Coronary artery (tissue), 2 donors: ENCODE measurements at regions not wholly inside any gene's neighbourhood (a gene's known extent, or its start where the extent isn't known, plus 50 kb on each side); places are given as distances from the start of the nearest gene placed in this dataset.

Experiments used
- DNase-seq: peaks from one replicate; pipeline ENCODE4 v3.0.0-alpha.2; 2017; ENCODE audit warnings: low spot score
- H3K27ac ChIP-seq, 2 donors: fragments of 200-600 bp; sonication (generic); one replicate each; pipeline ENCODE4 v1.5.1; 2016 to 2019
- H3K4me3 ChIP-seq: fragments of 200-600 bp; sonication (generic); 2 replicates; pipeline ENCODE4 v1.5.1; 2016; ENCODE audit warnings: mild to moderate bottlenecking, moderate library complexity
- TF ChIP-seq, protein P1 (sequence below): fragments of 200-600 bp; sonication (generic); IDR thresholded peaks from one replicate; pipeline ENCODE4 v1.5.1; 2019; ENCODE audit warnings: antibody characterized with exemption

DNA sequence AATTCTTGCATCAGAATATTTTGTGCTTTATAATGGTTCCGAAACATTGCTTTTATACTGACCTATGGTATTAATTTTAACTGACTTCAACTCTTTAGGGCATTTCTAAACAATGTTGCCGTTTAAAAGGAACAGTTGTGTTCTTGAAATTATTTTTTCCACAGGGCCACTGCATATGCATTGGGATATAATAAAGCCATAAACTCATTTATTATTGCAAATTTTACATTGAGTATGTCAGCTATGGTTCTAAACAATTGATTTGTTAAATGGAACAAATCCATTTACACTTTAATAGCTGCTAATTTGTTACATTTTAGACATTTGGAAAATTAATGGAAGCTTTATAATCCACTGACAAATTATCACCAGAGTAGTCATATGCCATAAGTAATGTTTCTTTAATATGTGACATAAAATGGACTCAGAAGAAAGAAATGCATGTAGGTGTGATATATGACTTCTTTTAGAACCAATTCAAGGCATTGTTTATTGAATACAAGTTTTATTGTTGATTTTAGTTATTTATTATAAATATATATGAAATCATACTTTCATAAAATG is 553.3 kb downstream of the TLL1 start:
- Histone ChIP-seq H3K4me3 (no peak overlapping the region), H3K27ac (no peak overlapping the region)
- TF ChIP-seq, protein P1, sequence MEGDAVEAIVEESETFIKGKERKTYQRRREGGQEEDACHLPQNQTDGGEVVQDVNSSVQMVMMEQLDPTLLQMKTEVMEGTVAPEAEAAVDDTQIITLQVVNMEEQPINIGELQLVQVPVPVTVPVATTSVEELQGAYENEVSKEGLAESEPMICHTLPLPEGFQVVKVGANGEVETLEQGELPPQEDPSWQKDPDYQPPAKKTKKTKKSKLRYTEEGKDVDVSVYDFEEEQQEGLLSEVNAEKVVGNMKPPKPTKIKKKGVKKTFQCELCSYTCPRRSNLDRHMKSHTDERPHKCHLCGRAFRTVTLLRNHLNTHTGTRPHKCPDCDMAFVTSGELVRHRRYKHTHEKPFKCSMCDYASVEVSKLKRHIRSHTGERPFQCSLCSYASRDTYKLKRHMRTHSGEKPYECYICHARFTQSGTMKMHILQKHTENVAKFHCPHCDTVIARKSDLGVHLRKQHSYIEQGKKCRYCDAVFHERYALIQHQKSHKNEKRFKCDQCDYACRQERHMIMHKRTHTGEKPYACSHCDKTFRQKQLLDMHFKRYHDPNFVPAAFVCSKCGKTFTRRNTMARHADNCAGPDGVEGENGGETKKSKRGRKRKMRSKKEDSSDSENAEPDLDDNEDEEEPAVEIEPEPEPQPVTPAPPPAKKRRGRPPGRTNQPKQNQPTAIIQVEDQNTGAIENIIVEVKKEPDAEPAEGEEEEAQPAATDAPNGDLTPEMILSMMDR: no peak
- DNase-seq: no peak

DNA sequence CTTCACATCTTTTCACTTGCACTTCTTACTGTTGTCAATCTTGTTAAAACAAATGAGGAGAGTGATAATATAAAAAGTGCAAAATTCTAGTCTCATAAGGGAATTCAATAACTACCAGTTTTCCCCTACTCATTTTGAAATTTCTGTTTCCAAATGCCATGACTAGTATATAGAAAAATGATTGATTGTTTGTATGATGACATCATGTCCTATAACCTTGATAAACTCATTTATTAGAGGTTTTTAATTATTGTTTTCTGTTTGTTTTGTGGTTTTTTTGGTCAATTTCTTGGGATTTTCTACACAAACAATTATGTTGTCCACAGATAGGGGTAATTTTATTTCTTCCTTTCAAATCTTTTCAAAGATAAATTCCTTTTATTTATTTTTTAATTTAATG is 559.1 kb downstream of the TLL1 start:
- no peak overlapping the region for H3K27ac ChIP-seq
- H3K4me3 ChIP-seq: no peak overlapping the region
- TF ChIP-seq, protein P1: no peak
- DNase-seq: no peak

- TF ChIP-seq, protein P1: no peak
- no peak overlapping the region for H3K27ac ChIP-seq
These were observed 559.8 kb downstream of the TLL1 start for GRCh38 chr4:166432842-166433241.

DNA sequence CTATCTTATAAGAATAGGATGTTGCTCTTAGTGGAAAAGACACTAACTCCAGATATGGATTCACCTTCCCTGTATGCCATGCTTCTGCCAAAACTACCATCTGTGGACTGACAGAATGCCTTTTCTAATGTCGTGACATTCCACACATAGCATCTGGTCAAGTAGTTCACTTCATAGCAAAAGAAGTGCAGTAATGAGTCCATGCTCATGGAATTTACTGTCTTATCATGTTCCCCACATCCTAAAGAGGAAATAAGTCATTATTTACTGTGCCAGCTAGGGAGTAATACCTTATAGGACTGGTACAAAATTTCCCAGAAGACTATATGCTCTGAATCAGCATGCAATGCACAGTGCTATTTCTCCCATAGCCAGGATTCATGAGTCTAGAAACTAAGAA is 562.4 kb downstream of the TLL1 start:
- Histone ChIP-seq H3K4me3 (no peak overlapping the region), H3K27ac (no peak overlapping the region)
- no peak for DNase-seq
- TF ChIP-seq, protein P1: no peak

More at GRCh38 chr4:166432842-166433241, 559.8 kb downstream of the TLL1 start:
- no peak for DNase-seq
- H3K4me3 ChIP-seq: no peak overlapping the region

DNA sequence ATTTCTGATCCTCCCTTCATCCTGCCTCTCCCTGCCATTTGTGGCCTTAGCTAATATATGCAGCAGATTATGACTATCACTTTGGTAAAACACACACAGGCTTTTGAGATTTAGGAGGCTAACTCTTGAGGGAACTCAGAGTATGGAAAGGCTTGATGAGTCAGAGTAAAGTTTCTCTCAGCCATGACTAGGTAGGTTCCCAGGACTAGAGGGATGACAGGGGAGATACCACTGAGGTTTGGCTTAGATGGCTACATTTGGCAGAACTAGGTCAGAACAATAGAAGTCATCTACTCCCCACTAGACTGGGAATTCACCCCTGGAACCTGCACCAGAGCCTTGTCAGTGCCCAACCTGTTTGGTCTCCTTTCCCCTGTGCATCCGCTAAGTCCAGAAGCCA is 585.7 kb downstream of the TLL1 start:
- no peak overlapping the region for H3K4me3 ChIP-seq
- TF ChIP-seq, protein P1: no peak
- no peak overlapping the region for H3K27ac ChIP-seq
- DNase-seq: no peak

DNA sequence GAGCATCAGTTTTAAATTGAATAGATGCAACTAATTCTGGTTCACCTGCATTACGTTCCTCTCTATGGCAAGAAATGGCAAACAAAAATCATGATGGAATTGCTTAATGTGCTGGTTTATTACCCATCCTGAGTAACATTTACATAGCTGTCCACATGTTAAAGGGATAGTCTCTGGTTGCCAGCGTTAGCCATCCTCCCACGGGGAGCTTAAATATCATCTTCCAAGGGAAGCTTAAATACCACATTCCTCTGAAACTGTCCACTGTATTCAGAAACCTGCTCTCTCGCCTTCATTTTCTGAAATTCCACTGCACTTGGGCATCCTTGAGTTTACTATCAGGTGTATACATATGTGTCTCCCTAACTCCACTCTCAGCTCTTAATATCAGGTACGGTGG is 586.6 kb downstream of the TLL1 start:
- no peak for DNase-seq
- no peak overlapping the region for H3K27ac ChIP-seq
- no peak overlapping the region for H3K4me3 ChIP-seq
- TF ChIP-seq, protein P1: no peak

DNA sequence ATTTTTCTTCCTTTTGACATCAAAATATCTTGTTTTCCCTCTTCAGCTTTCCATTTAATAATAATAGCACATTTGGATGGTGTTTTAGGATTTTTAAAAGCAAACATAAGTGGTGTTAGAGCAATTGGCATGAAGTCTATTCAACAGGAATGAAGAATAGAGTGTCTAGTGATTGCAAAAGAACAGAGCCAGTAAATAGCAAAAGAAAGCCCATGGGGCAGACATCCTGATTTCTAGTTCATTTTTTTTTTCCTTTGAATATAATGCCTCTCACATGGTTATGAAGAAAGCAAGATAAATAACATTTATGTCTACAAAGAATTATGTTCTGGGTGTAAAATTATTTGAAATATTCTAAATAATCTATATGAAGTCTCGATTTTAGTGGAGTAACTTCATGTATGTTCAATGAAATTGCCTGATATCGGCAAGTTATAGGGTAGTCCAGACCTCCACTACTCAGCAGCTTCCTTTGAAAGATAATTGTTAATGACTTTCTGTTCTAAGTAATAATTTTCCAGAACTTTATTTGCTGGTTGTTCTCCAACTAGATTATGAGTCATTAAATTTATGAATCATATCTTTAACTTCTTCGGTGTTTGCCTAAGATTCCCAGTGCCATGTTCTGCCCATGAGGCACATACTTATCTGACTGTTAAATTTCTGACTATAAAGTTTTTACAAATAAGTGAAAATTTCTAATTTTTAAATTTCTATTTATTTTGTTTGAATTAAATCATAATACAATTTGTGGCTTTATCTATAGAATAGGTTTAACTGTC is 587.9 kb downstream of the TLL1 start:
- no peak overlapping the region for H3K27ac ChIP-seq
- DNase-seq: no peak
- no peak overlapping the region for H3K4me3 ChIP-seq
- TF ChIP-seq, protein P1: no peak
